GM13977 (cell line): ENCODE measurements at regions not wholly inside any gene's neighbourhood (a gene's known extent, or its start where the extent isn't known, plus 50 kb on each side); places are given as distances from the start of the nearest gene placed in this dataset.

Experiments
- DNase-seq: peaks from one replicate; pipeline ENCODE4 v3.0.0; 2012; ENCODE audit warnings: low spot score
- CTCF ChIP-seq: IDR thresholded peaks from 2 replicates; pipeline ENCODE4 v1.5.1; 2012; ENCODE audit warnings: mild to moderate bottlenecking, control low read depth; ENCODE audit not compliant: insufficient read depth; ENCODE audit errors: extremely low read depth, missing control alignments
- in situ Hi-C: fragments of 300-500 bp; cut with MboI; formaldehyde crosslinking; loops from one replicate; pipeline ENCODE4 v1.12.0; 2022; ENCODE audit warnings: low sequenced_read_pairs, low pct_unique_long_range_greater_than_20kb, mixed read lengths, inconsistent platforms; ENCODE audit not compliant: unreplicated experiment

- DNase-seq: no peak
- in situ Hi-C loops: no loop called here
- peak; percentile 24 for TF ChIP-seq CTCF
These were observed 402.2 kb upstream of the PROK2 start for GRCh38 chr3:72187131-72187530.

- no peak for DNase-seq
- no peak for TF ChIP-seq CTCF
- in situ Hi-C loops: no loop called here
These were observed 401.5 kb upstream of the PROK2 start for GRCh38 chr3:72186400-72186855.

- DNase-seq: no peak
- in situ Hi-C loops: no loop called here
- TF ChIP-seq CTCF: no peak
These were observed 400.8 kb upstream of the PROK2 start for GRCh38 chr3:72185549-72186399.

- no peak for TF ChIP-seq CTCF
- in situ Hi-C loops: no loop called here
- no peak for DNase-seq
These were observed 398.5 kb upstream of the PROK2 start for GRCh38 chr3:72183489-72183888.

GRCh38 chr3:72182206-72182605, 397.3 kb upstream of the PROK2 start:
- DNase-seq: no peak
- no peak for TF ChIP-seq CTCF
- in situ Hi-C loops: no loop called here

- DNase-seq: no peak
- in situ Hi-C loops: no loop called here
- no peak for TF ChIP-seq CTCF
These were observed 396.3 kb upstream of the PROK2 start for GRCh38 chr3:72181251-72181650.
